ENCODE measurements at regions not wholly inside any gene's neighbourhood (a gene's known extent, or its start where the extent isn't known, plus 50 kb on each side); places are given as distances from the start of the nearest gene placed in this dataset.

DNA sequence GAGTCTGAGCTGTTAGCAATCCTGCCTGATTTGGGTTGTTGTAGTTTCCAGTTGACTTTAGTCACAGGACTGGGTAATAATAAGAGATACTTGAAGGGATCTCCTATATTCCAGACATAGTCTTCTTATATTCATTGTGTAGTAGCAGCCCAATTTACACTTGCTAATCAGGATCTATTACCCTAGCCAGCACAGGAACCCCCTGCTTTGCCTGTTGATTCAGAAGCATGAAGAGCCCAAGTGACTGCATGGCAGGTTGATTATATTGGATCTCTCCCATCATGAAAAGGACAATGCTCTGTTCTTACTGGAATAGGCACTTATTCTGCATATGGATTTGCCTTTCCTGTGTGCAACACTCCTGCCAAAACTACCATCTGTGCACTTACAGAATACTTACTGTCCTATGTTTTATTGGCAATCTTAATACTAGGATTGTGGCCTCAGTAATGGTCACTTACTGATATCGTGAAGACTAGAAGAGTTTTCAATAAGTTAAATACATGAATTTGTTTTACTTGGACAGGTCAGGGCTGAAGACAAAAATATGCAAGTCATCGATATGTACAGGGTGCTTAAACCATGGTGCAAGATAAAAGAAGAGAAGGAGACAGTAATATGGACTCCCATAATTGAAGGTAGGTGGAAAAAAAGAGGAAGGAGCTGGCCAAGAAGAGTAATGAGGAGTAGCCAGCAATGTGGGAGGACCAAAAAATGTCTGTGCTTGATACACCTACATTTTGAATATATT lies 304.1 kb downstream of the MCTP2 start:
- no peak for DNase-seq (ENCODE audit: low read depth)

DNA sequence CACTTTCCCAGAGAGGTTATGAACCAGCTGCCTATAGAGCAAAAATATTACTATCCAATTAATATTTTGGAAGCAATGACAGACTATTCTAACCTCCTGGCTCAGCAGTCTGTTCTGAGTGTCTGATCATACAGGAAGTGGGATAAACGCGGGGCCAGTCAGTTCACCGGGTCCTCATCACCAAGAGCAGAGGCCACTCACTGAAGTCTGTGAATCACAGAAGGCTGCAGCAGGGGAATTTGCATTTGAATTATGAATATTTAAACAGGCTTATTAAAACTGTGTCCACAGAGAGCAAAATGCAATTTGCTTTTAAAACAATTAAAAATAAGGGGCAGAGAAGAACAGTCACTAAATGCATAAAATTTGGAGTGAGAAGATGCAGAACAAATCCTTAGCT lies 305.2 kb downstream of the MCTP2 start:
- no peak for DNase-seq (ENCODE audit: low read depth)

DNA sequence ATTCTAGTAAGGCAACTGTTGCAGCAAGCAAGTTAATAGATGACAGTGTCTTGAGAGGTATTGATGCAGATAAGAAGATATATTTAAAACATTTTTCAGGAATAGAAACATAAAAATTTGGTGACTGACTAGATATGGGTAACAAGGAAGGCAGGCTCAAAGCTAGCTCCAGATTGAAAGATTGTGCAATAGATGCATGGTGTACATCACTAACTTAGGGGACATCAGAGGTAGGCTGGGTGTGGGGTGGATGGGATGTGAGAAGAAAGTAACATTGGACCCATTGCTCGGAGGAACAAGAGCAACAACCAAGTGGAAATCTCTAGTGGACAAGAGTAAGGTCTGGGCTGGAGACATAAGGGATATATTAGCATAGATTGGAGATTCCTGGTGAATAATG lies 306.9 kb downstream of the MCTP2 start:
- DNase-seq (ENCODE audit: low read depth) = no peak

DNA sequence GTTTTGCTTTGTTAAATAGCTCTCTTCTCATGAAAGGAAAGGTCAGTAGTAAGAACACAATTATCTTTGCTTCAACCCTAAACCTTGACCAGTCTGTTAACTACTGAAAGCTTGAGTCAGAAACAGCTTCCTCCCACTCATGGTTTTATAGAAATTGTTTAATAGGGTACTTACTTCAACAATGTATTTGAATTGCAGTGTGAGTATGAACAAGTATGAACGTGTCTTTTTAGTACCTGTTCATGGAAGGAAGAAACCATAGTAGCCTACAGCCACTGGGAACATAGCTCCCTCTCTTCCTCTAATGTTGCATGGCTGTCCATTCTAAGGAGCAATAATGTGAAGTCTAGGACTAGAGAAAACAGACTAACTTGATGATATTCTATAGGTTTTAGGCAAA lies 311.0 kb downstream of the MCTP2 start:
- DNase-seq (ENCODE audit: low read depth) = no peak

DNA sequence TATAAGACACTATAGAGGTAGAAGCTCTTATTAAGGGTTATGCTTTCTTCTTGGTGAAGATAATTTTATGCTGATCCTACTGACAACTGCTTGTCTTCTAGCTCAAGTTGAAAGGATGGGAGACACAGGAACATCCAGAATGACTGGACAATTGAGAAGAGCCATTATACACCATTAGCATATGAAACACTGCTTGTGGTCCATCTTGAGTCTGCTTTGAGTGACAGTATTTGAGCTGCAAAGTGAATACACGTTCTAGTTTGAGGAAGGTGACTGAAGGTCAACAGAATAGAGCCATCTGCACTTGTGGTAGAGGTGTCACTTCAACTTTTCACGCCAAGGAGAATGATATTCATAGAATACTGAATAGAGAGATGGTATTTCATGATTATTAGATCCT lies 315.4 kb downstream of the MCTP2 start:
- no peak for DNase-seq (ENCODE audit: low read depth)

DNA sequence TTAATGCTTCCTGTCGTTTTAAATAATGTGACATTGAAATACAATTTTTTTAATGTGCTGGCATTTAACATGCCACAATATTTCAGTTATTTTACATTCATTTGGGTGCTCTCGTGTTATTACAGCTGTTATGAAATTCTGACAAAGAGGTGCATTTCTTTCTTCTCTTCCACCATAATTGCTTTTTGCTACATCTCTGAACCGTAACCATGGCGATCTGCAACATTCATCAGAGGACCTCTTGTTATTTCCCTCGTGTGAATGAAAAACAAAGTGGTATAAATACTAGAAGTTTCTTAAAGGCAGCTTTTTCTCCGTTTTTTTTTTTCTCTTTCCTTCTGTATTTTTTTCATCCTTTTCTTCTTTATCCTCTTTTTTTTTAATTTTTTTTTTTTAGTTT lies 316.4 kb downstream of the MCTP2 start:
- DNase-seq (ENCODE audit: low read depth) = peak; percentile 20

DNA sequence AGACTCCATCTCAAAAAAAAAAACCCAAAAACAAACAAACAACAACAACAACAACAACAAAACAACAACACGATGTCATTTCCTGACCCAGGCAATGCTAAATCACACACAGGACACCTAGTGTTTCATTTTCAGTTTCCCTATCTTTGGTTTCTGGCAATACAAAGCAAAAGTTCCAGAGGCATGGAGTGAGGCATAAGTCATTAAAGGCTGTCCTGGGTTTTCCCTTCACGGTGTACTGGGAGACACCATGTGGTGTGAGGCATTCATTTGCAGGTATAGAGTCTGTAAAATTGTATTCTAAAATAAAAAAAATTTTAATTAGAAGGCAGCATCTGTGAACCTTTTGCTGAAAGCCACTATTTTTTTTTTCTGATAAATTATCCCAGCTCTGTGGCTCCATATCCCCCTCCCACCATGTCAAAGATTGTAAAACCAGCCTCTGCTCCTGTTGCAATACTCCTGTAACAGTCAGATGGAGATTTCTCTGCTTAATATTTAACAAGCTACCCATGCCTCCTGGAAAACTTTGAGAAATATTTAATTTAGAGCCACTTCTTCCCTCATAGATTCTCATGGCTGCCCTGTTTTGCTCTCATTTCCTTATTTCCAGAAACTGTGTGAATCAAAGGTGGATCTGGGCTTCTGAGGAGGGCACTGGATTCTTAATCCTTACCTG lies 324.6 kb downstream of the MCTP2 start:
- no peak for DNase-seq (ENCODE audit: low read depth)

DNA sequence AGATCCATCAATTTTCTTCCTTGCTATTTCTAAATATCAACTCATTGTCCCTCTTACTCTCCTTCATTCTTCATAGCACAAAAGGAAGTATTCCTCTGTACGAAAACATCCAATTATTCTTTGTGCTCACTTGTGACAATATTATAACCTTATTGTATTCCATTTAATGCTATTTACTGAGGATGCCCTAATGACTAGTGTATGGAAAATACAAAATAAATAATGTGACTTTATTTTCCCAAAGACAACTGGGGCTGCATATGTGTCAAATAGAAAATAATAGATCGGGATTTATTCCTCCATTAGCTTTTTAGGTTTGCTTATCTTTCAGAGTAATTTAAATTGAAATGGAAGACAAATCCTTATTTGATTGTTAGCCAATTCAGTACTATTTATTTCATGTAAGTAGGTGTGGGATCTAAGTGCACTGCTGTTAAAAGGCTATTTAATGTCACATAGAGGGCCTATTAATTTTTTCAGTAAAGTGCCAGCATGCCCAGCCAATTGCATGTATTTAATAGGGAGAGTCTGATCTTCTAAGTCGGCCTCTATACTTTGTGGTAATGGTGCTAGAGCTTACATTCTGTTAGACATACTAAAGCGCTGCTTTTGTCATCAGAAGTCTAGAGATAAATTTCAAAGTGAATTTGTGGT lies 329.8 kb downstream of the MCTP2 start:
- DNase-seq (ENCODE audit: low read depth) = no peak

DNA sequence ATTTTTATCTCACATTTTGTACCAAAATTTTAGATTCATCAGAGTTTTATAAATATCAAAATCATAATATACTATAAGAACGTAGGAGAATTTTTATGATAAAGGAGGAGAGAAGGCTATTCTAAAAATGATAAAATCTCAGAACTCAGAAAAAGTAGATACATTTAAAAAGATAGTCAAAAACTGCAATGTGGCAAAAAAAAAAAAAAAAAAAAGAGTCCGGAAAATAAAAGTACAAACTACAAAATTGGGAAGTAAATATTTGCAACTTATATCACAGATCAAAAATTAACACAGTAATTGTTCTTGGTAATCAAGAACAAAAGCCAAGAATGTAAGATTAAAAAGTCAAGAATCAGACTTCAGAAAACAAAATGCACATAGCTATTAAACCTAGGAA lies 332.1 kb downstream of the MCTP2 start:
- DNase-seq (ENCODE audit: low read depth) = no peak

DNA sequence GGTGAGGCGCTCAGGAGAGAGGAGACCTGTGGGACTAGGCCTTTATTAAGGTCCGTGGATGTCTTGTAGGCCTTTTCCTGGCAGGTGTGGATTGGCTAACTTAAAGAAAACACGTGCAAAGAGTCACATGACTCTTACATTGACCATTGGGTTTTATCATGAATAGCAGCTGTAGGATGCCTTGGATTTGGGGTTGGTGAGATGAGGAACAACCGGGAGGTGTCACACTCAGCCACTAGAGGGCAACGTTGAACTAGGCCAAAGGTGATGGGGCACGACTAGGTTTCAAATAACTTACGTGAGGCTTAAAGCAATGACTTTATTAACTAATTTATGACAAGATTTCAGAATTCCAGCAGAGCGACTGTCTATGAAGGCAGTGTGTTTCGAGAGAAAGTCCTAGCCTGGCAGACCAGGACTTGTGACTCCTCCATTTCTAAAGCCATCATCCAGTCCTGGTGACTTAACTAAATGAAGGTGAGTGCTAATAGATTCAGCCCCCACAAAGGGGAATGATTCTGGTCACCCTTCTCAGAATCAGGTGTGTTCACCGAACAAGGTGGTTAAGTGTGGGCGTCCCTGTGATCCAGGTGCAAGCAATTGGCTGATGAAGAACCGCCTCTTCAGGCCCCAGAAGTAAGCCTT lies 345.6 kb downstream of the MCTP2 start:
- peak; percentile 34 for DNase-seq (ENCODE audit: low read depth)

DNA sequence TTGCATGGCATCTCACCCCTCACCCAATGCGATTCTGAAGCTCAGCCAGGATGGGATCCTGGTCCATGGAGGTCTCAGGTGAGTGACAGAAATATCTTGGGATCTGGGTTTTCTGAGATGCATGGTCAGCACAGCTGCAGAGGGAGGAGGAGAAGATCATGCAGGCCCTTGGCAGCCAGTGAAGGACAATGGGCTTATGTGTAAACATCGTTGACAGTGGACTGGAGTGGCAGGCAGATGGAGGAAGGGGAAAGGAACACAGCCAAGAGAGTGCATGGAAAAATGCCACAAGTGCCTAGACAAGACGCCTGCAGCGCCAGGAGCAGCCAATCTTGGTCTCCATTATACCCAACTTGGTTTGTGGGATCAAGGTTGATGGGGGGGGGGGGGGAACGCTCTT lies 347.9 kb downstream of the MCTP2 start:
- DNase-seq (ENCODE audit: low read depth) = no peak

DNA sequence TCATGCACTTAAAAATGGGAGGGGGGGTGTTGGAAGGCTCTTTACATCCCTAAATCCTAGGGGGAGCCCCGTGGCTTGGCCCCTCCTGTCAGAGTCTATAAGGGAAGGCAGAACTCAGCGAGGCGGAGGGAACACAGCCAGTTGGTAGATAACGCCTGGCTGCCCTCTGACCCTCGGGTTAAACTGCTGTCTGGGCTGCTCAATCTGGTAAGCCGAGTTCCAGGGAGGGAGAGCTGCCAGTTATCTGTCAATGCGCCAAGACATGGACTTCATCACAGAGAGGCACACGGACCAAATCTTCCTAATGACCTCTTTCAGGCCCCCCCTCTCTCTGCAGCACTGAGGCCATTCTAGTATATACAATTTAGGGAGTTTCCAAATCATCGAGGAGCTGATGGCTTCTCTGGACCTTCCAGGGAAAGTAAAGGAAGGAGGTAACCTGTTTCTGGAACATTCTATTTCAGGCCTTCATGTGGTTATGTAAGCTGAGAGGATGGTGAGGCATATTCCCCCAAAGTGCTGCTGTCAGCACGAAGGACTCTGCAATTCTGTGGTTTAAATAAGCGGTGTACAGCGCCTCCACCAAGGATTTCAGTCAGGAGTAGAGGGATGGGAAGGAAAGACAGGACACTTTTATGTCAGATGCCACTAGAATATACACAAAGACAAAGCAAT lies 349.0 kb downstream of the MCTP2 start:
- DNase-seq (ENCODE audit: low read depth) = no peak

DNA sequence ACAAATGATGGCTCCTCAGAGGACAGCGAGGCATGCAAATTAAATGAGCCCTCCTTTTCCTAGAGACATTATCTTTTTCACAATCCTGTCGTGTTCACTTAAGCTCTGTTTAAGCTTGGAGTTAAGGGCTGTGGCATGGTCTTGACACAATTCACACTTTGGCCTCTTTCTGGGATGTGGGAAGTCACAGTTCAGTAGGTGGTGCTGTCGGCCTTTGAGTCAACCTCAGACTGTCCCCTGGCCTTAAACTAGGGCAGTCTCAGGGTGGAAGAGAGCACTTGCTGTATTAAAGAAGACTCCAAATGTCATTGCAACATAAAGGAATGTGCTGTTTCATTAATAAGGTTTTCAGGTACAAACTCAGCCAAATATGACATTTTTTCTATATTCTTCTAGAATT lies 351.0 kb downstream of the MCTP2 start:
- peak; percentile 28 for DNase-seq (ENCODE audit: low read depth)

DNA sequence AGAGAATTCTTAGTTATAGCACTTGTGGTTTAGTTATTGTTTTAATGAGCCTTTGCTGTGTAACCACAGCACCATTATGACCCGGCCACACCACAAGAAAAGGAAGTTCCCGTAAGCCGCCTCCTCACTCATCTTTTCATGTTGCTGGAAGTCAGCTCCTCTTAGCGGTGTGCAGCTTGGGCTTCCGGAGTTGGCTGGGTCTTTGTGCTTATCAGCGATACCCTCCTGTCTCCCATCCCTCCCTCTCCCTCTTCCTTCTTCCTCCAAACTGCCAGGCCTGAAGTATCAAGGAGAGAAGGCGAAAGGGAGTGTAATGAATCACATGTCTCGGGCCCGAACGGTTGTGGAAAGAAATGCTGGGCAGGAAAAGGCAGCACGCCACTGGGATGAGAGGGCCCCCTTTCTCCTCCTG lies 353.5 kb downstream of the MCTP2 start:
- DNase-seq (ENCODE audit: low read depth) = peak; percentile 68

DNA sequence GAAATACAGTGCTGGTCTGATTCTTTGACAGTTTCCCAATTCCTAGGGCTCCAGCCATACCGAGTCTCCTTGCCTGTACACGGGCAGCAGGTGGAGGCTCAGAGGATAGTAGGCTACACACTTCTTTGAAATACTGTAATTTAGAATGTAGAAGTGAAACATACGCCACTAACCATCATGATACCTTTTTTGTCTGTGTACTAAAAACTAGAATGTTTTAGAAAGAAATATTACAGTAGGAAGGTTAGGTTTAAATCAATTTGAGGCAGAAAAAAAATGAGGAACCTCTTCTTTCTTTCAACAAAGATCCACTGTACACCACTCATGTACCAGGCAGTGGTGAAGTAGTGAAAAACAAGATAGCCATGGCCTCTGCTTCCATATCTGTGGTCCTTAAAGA lies 354.7 kb downstream of the MCTP2 start:
- DNase-seq (ENCODE audit: low read depth) = no peak

DNA sequence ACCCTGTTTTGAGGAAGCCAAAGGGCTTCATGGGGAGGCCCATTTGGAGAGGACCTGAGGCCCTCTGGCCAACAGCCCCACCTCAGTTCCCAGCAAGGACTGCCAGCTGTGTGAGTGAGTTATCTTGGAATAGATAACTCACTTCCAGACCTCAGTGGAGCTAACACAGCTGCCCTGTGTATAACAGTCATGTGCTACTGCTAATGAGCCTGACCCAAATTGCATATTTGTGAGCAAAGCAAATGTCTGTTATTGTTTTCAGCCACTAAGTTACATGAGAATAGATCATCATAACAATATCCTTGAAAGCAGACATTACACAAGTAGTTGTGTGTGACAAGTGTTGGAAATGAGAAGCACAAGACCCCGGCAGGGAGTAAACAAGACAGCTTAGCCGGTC lies 355.8 kb downstream of the MCTP2 start:
- DNase-seq (ENCODE audit: low read depth) = no peak

DNA sequence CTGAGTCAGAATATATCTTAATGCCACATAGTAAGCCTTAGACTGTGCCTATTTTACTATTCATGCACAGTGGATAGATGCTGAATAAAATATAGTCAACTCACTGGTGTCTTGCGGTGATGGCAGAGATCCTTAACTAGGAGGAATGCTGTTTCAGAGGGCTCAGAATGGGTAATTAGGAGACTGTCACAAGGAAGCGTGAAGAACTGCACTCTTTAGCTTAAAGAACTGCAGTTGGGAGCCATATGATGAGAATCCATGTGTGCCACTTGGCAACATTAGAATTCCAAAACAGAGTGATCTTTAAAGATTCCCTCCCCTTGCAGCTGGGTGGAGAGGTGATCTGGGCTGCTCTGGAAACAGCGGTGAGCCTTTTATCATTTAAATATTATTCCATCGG lies 357.6 kb downstream of the MCTP2 start:
- no peak for DNase-seq (ENCODE audit: low read depth)

DNA sequence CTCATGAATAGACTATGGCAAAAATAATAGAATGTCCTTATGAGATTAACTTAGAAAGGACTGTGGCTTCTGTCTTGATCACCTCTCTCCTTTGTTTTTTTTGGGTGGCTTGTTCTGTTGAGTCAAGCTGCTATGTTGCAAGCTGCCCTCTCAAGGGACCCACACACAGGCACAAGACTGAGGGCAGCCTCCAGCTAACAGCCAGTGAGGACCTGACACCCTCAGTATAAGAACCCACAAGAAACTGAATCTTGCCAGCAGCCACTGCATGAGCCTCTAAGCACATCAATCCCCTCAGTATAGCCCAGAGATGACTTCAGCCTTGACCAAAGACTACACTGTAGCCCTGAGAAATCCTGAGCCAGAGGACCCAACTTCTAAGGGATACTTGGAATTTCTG lies 361.1 kb downstream of the MCTP2 start:
- DNase-seq (ENCODE audit: low read depth) = no peak

DNA sequence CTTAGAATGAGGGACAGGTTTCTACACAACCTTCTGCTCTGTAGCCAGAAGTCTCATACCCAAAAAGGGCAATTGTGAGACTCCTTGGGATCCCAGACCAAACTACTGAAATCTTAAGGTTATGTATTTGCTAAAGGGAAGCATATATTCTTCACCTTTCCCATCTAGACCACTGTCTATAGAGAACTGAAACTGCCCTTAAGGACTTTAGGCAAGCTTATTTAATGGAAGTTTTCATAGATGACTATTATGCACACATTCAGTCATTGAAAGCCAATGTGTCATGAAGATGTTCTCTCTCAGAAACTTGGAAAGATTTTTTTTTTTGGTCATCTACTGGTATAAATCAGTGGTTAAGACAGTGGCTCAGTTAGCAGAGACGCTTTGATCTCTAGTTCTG lies 365.3 kb downstream of the MCTP2 start:
- no peak for DNase-seq (ENCODE audit: low read depth)

DNA sequence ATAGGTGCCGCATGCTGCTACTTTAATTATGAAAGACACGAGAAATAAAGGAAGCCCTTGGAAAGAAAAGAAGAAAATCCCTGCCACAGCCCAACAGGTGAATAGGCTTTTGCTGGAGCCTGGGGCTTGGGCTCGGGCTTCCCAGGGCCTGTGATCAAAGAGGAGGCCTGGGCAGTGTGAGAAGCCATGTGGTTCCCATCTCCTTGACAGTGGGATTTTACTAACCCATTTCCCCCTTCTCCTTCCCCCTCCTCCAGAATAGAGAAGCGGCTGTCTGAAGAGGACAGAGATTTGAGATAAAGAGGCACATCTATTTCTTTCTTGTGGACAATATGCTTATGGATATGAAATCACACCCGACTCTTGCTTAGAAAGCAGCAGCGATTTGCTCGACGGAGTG lies 369.1 kb downstream of the MCTP2 start:
- DNase-seq (ENCODE audit: low read depth) = no peak

DNA sequence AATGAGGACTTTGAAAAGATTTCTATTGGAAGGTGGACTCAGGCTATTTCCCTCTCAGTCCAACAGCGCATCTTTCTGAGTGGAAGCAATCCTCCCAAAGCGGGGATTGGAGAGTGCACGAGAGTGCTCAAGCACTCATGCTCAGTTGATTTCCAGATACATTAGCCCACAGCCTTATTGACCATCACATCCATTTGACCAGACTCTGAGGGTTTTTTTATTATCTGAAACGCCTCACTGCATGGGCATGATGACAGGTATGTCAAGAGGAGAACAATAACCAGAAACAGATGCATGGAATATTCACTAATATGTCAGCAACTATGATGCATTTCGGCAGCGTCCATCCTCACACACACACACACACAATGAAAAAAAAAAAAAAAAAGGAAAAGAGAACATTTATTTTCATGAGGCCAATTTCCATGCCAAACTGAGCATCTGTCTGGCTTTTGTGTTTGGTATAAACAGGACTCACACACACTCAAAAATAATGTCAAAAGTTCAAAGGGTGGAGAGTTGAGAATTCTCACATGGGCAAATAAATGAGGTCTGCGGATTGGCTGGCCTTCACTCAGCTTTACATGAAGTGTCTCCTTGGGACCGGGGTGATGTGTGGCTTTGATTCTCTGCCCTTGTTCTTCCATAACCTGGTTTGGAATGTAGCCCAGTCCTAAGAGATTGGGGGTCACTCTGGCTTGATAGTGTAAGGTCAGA lies 371.6 kb downstream of the MCTP2 start:
- DNase-seq (ENCODE audit: low read depth) = no peak

DNA sequence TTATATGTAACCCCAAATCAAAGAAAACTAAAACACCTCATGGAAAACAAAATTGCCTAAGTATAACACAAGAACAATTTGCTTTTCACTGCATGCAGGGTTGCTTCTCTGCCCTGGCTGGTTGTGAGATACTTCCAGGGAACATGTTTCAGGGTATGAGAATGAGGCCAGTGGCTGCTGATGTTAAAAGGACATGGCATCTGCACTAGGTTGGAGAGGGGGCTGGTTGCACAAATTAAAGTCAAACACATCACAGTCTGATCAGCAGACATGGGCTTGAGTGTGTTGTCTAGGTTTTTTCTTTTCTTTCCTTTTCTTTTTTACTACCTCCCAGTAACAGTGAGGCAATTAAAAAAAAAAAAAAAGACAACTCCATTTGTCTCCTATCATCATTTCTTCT lies 374.9 kb downstream of the MCTP2 start:
- no peak for DNase-seq (ENCODE audit: low read depth)

Data from RPMI7951 (cell line).